ENCODE measurements at regions not wholly inside any gene's neighbourhood (a gene's known extent, or its start where the extent isn't known, plus 50 kb on each side); places are given as distances from the start of the nearest gene placed in this dataset.

- TF ChIP-seq CTCF (conservative IDR thresholded peaks at IDR 0.05) (no peak), EZH2 (IDR thresholded peaks at IDR 0.05; ENCODE audit: low read depth) (no peak)
Observed at GRCh38 chr2:5148392-5149085, 543.6 kb upstream of the SOX11 start.
